ENCODE measurements at regions not wholly inside any gene's neighbourhood (a gene's known extent, or its start where the extent isn't known, plus 50 kb on each side); places are given as distances from the start of the nearest gene placed in this dataset.

GRCh38 chr13:81318231-81319019, 977.5 kb upstream of the SPRY2 start:
- TF ChIP-seq CTCF (IDR thresholded peaks at IDR 0.05): no peak
- TF ChIP-seq EZH2 (IDR thresholded peaks at IDR 0.05; ENCODE audit: borderline replicate concordance, insufficient read depth, low read depth, low read length, poor library complexity, severe bottlenecking): no peak
